Transverse colon (tissue), 4 donors: ENCODE measurements at regions not wholly inside any gene's neighbourhood (a gene's known extent, or its start where the extent isn't known, plus 50 kb on each side); places are given as distances from the start of the nearest gene placed in this dataset.

Source experiments
- CTCF ChIP-seq, 5 experiments: fragments of 200-600 bp in 3 of 5; fragments of 450-650 bp in 2 of 5; sonication (generic) in 3 of 5; IDR thresholded peaks; 1 replicate in 2 of 5; 2 replicates in 3 of 5; pipeline ENCODE4 v1.5.1; 2016 to 2017; ENCODE audit warnings: antibody characterized with exemption in 5 of 5, inconsistent platforms in 3 of 5, mild to moderate bottlenecking in 2 of 5, moderate library complexity in 1 of 5
- EP300 ChIP-seq: sonication (generic); formaldehyde crosslinking; IDR thresholded peaks from one replicate; pipeline ENCODE4 v1.6.1; 2017; ENCODE audit warnings: antibody characterized with exemption, low read depth
- POLR2A ChIP-seq: fragments of 450-650 bp; IDR thresholded peaks from one replicate; pipeline ENCODE4 v1.6.1; 2016; ENCODE audit warnings: antibody characterized with exemption, mild to moderate bottlenecking, moderate library complexity
- POLR2AphosphoS5 ChIP-seq, 3 donors: sonication (generic); formaldehyde crosslinking; IDR thresholded peaks; one replicate each; pipeline ENCODE4 v1.6.1; 2016; ENCODE audit warnings: antibody characterized with exemption in 3 of 3

GRCh38 chr10:83736008-83736407 is 403.3 kb upstream of the GHITM start:
- TF ChIP-seq POLR2A, result no peak
- no peak for TF ChIP-seq CTCF (IDR thresholded peaks at IDR 0.05)
- no peak for TF ChIP-seq EP300
- no peak for TF ChIP-seq POLR2AphosphoS5 (IDR thresholded peaks at IDR 0.05)
